SK-N-SH treated with all-trans-retinoic acid at 6 μM for 48 hours (cell line): ENCODE measurements at regions not wholly inside any gene's neighbourhood (a gene's known extent, or its start where the extent isn't known, plus 50 kb on each side); places are given as distances from the start of the nearest gene placed in this dataset.

Experiments used
- ATAC-seq: fragments of 200-7000 bp; cut with Tn5 transposase; 3 replicates; pipeline ENCODE4 v1.9.1; 2020; ENCODE audit warnings: mild to moderate bottlenecking, moderate library complexity
- BACH2 ChIP-seq: fragments of 250-450 bp; sonication (Bioruptor Pico); IDR thresholded peaks from 2 replicates; pipeline ENCODE4 v1.9.0; 2021; ENCODE audit warnings: mild to moderate bottlenecking, borderline replicate concordance
- CSDC2 ChIP-seq: fragments of 250-450 bp; sonication (Bioruptor Pico); IDR thresholded peaks from 2 replicates; pipeline ENCODE4 v1.5.0; 2020; ENCODE audit warnings: mild to moderate bottlenecking, moderate library complexity
- GLIS3 ChIP-seq: fragments of 250-450 bp; sonication (Bioruptor Pico); IDR thresholded peaks from 2 replicates; pipeline ENCODE4 v1.5.0; 2020; ENCODE audit warnings: mild to moderate bottlenecking, moderate library complexity
- ISL1 ChIP-seq: fragments of 250-450 bp; sonication (Bioruptor Pico); IDR thresholded peaks from 2 replicates; pipeline ENCODE4 v2.1.2; 2022; ENCODE audit warnings: mild to moderate bottlenecking, moderate library complexity
- OSR1 ChIP-seq: fragments of 250-450 bp; sonication (Bioruptor Pico); IDR thresholded peaks from 2 replicates; pipeline ENCODE4 v1.8.0; 2022; ENCODE audit warnings: moderate library complexity, mild to moderate bottlenecking, inconsistent platforms
- PPARA ChIP-seq: fragments of 250-450 bp; sonication (Bioruptor Pico); IDR thresholded peaks from 2 replicates; pipeline ENCODE4 v1.5.0; 2020; ENCODE audit warnings: mild to moderate bottlenecking, borderline replicate concordance
- RARB ChIP-seq: fragments of 250-450 bp; sonication (Bioruptor Pico); IDR thresholded peaks from 2 replicates; pipeline ENCODE4 v1.8.0; 2021; ENCODE audit warnings: mild to moderate bottlenecking, moderate library complexity
- SNAI2 ChIP-seq: fragments of 250-450 bp; sonication (Bioruptor Pico); IDR thresholded peaks from 2 replicates; pipeline ENCODE4 v1.5.0; 2020; ENCODE audit warnings: mild to moderate bottlenecking, moderate library complexity
- TCF4 ChIP-seq: fragments of 250-450 bp; sonication (Bioruptor Pico); IDR thresholded peaks from 2 replicates; pipeline ENCODE4 v1.8.0; 2021; ENCODE audit warnings: mild to moderate bottlenecking, moderate library complexity, borderline replicate concordance
- TOX ChIP-seq: fragments of 250-450 bp; sonication (Bioruptor Pico); IDR thresholded peaks from 2 replicates; pipeline ENCODE4 v1.8.0; 2021; ENCODE audit warnings: mild to moderate bottlenecking, moderate library complexity, borderline replicate concordance
- ZC3H10 ChIP-seq: fragments of 250-450 bp; sonication (Bioruptor Pico); IDR thresholded peaks from 2 replicates; pipeline ENCODE4 v1.5.1; 2021; ENCODE audit warnings: mild to moderate bottlenecking, moderate library complexity
- ZFP3 ChIP-seq: fragments of 250-450 bp; sonication (Bioruptor Pico); IDR thresholded peaks from 2 replicates; pipeline ENCODE4 v1.5.0; 2020; ENCODE audit warnings: mild to moderate bottlenecking, moderate library complexity
- ZFP30 ChIP-seq: fragments of 450-650 bp; formaldehyde crosslinking; IDR thresholded peaks from 2 replicates; pipeline ENCODE4 v1.5.0; 2022; ENCODE audit warnings: mild to moderate bottlenecking, moderate library complexity
- ZNF70 ChIP-seq: fragments of 450-650 bp; formaldehyde crosslinking; IDR thresholded peaks from 2 replicates; pipeline ENCODE4 v1.5.0; 2020; ENCODE audit warnings: mild to moderate bottlenecking, moderate library complexity
- ZNF8 ChIP-seq: fragments of 450-650 bp; formaldehyde crosslinking; IDR thresholded peaks from 2 replicates; pipeline ENCODE4 v1.5.0; 2020; ENCODE audit warnings: mild to moderate bottlenecking, moderate library complexity
- TF ChIP-seq, protein P1 (sequence below): fragments of 250-450 bp; sonication (Bioruptor Pico); IDR thresholded peaks from 2 replicates; pipeline ENCODE4 v1.8.0; 2021; ENCODE audit warnings: low read depth, mild to moderate bottlenecking, moderate library complexity, borderline replicate concordance
- TF ChIP-seq, protein P2 (sequence below): fragments of 250-450 bp; sonication (Bioruptor Pico); IDR thresholded peaks from 2 replicates; pipeline ENCODE4 v1.5.0; 2020; ENCODE audit warnings: mild to moderate bottlenecking, moderate library complexity
- TF ChIP-seq, protein P3 (sequence below): fragments of 250-450 bp; sonication (Bioruptor Pico); IDR thresholded peaks from 2 replicates; pipeline ENCODE4 v1.5.1; 2020; ENCODE audit warnings: low read depth, mild to moderate bottlenecking, moderate library complexity
- TF ChIP-seq, protein P4 (sequence below): fragments of 250-450 bp; sonication (Bioruptor Pico); IDR thresholded peaks from 2 replicates; pipeline ENCODE4 v1.5.1; 2021; ENCODE audit warnings: mild to moderate bottlenecking, moderate library complexity

DNA sequence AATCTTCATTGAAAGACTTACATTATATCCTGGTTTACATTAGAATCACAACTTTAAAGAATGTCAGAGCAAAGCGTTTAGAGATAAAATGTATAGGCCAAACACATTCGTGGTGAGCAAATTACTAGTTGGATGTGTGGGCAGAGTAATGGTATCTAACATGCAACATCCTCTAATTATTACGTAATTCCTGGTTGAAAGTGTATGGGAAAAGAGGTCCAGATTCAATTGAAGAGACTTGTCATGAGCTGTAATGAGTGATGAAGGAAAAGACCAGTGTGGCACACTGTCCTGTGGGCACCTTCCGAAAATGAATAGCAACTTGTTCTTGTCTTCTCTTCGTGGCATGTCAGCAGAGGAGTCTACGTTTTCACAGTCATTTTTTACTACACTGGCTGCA, 192.8 kb downstream of the LRIG3 start (continued):
- TF ChIP-seq, protein P1, sequence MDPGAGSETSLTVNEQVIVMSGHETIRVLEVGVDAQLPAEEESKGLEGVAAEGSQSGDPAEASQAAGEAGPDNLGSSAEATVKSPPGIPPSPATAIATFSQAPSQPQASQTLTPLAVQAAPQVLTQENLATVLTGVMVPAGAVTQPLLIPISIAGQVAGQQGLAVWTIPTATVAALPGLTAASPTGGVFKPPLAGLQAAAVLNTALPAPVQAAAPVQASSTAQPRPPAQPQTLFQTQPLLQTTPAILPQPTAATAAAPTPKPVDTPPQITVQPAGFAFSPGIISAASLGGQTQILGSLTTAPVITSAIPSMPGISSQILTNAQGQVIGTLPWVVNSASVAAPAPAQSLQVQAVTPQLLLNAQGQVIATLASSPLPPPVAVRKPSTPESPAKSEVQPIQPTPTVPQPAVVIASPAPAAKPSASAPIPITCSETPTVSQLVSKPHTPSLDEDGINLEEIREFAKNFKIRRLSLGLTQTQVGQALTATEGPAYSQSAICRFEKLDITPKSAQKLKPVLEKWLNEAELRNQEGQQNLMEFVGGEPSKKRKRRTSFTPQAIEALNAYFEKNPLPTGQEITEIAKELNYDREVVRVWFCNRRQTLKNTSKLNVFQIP, result no peak
- TF ChIP-seq, protein P2, sequence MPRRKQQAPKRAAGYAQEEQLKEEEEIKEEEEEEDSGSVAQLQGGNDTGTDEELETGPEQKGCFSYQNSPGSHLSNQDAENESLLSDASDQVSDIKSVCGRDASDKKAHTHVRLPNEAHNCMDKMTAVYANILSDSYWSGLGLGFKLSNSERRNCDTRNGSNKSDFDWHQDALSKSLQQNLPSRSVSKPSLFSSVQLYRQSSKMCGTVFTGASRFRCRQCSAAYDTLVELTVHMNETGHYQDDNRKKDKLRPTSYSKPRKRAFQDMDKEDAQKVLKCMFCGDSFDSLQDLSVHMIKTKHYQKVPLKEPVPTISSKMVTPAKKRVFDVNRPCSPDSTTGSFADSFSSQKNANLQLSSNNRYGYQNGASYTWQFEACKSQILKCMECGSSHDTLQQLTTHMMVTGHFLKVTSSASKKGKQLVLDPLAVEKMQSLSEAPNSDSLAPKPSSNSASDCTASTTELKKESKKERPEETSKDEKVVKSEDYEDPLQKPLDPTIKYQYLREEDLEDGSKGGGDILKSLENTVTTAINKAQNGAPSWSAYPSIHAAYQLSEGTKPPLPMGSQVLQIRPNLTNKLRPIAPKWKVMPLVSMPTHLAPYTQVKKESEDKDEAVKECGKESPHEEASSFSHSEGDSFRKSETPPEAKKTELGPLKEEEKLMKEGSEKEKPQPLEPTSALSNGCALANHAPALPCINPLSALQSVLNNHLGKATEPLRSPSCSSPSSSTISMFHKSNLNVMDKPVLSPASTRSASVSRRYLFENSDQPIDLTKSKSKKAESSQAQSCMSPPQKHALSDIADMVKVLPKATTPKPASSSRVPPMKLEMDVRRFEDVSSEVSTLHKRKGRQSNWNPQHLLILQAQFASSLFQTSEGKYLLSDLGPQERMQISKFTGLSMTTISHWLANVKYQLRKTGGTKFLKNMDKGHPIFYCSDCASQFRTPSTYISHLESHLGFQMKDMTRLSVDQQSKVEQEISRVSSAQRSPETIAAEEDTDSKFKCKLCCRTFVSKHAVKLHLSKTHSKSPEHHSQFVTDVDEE (CRISPR knock-in tag), result no peak
- TF ChIP-seq GLIS3 (CRISPR knock-in tag) (no peak), ZC3H10 (CRISPR knock-in tag) (no peak)

DNA sequence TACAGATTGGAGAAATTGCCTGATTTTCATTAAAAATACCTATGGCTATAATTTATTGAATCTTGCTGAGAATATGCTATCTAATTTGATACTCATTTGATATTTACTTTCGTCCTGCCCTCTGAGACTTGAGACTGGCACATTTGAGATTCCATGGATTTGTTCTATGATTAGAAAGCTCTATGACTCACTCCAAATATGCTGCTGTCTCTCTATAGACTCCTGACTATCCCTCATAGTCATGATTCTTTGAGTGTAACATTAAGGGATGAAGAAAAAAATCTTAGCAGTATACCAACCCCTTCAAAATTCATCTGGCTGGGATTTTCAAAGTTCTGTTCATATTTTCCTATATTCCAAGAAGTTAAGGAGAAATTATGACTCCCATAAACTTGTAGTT, 191.9 kb downstream of the LRIG3 start:
- TF ChIP-seq RARB (CRISPR knock-in tag), result no peak
- TF ChIP-seq ZFP30, result no peak
- no peak for TF ChIP-seq ZC3H10 (CRISPR knock-in tag)
- TF ChIP-seq, protein P1, result no peak
- no peak for TF ChIP-seq PPARA (CRISPR knock-in tag)
- no peak for ATAC-seq

DNA sequence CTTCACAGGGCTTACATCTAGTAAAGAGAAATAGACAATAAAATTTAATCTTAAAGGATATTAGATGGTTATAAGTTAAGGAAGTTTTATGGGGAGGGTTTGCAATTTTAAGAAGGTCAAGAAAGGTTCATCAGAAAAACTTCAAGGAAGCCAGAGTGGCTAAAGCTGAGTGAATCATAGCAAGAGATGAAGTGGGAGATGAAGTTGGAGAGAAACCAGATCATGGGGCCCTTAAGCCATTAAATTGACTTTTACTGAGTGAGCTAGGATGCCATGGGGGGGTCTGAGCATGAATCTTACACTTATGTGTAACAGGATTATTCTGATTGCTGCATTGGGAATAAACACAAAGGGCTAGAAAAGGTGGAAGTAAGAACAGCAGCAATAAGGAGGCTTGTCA, 189.2 kb downstream of the LRIG3 start:
- ATAC-seq, result no peak
- TF ChIP-seq, protein P2 (CRISPR knock-in tag), result no peak
- no peak for TF ChIP-seq BACH2 (CRISPR knock-in tag)
- no peak for TF ChIP-seq TOX (CRISPR knock-in tag)
- no peak for TF ChIP-seq PPARA (CRISPR knock-in tag)
- TF ChIP-seq TCF4 (CRISPR knock-in tag), result no peak
- TF ChIP-seq, protein P3, sequence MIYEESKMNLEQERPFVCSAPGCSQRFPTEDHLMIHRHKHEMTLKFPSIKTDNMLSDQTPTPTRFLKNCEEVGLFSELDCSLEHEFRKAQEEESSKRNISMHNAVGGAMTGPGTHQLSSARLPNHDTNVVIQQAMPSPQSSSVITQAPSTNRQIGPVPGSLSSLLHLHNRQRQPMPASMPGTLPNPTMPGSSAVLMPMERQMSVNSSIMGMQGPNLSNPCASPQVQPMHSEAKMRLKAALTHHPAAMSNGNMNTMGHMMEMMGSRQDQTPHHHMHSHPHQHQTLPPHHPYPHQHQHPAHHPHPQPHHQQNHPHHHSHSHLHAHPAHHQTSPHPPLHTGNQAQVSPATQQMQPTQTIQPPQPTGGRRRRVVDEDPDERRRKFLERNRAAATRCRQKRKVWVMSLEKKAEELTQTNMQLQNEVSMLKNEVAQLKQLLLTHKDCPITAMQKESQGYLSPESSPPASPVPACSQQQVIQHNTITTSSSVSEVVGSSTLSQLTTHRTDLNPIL, result no peak
- TF ChIP-seq SNAI2, result no peak
- no peak for TF ChIP-seq ISL1 (CRISPR knock-in tag)
- no peak for TF ChIP-seq CSDC2 (CRISPR knock-in tag)
- no peak for TF ChIP-seq OSR1 (CRISPR knock-in tag)
- no peak for TF ChIP-seq ZNF8 (CRISPR knock-in tag)
- TF ChIP-seq, protein P4, sequence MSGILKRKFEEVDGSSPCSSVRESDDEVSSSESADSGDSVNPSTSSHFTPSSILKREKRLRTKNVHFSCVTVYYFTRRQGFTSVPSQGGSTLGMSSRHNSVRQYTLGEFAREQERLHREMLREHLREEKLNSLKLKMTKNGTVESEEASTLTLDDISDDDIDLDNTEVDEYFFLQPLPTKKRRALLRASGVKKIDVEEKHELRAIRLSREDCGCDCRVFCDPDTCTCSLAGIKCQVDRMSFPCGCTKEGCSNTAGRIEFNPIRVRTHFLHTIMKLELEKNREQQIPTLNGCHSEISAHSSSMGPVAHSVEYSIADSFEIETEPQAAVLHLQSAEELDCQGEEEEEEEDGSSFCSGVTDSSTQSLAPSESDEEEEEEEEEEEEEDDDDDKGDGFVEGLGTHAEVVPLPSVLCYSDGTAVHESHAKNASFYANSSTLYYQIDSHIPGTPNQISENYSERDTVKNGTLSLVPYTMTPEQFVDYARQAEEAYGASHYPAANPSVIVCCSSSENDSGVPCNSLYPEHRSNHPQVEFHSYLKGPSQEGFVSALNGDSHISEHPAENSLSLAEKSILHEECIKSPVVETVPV (CRISPR knock-in tag), result no peak
- TF ChIP-seq ZNF70 (CRISPR knock-in tag), result no peak
- no peak for TF ChIP-seq ZFP3 (CRISPR knock-in tag)
- TF ChIP-seq RARB (CRISPR knock-in tag), result no peak
